HepG2 (cell line): ENCODE measurements at regions not wholly inside any gene's neighbourhood (a gene's known extent, or its start where the extent isn't known, plus 50 kb on each side); places are given as distances from the start of the nearest gene placed in this dataset.

ENCODE experiments used
- ARID3A ChIP-seq: IDR thresholded peaks from 2 replicates; pipeline ENCODE4 v1.6.1; 2012; ENCODE audit warnings: low read depth, low read length, improper control_type of control experiment
- DNMT3B ChIP-seq: conservative IDR thresholded peaks from 2 replicates; pipeline ENCODE4 v1.6.1; 2016; ENCODE audit warnings: missing biosample characterization, control low read depth
- GATAD1 ChIP-seq: IDR thresholded peaks from 2 replicates; pipeline ENCODE4 v1.6.1; 2016; ENCODE audit warnings: missing genetic modification reagents, missing compliant biosample characterization
- HOXA3 ChIP-seq: sonication (generic); formaldehyde crosslinking; IDR thresholded peaks from 2 replicates; pipeline ENCODE4 v1.5.0; 2020; ENCODE audit warnings: missing genetic modification reagents
- MXI1 ChIP-seq: IDR thresholded peaks from 3 replicates; pipeline ENCODE4 v1.6.1; 2012; ENCODE audit warnings: low read depth, low read length, inconsistent platforms, borderline replicate concordance
- MYC ChIP-seq: sonication (generic); formaldehyde crosslinking; IDR thresholded peaks from 2 replicates; pipeline ENCODE4 v1.9.0; 2021; ENCODE audit warnings: missing genetic modification reagents, borderline replicate concordance
- NCOR1 ChIP-seq: fragments of 200-600 bp; sonication (generic); IDR thresholded peaks from 2 replicates; pipeline ENCODE4 v1.7.0; 2017; ENCODE audit warnings: antibody characterized with exemption, low read length, borderline replicate concordance
- NFIC ChIP-seq: IDR thresholded peaks from 2 replicates; pipeline ENCODE4 v1.6.1; 2012; ENCODE audit warnings: mild to moderate bottlenecking, low read length, inconsistent platforms
- NFYC ChIP-seq: IDR thresholded peaks from 2 replicates; pipeline ENCODE4 v1.6.1; 2016; ENCODE audit warnings: missing genetic modification reagents, missing compliant biosample characterization
- PAXIP1 ChIP-seq: sonication (generic); formaldehyde crosslinking; conservative IDR thresholded peaks from 2 replicates; pipeline ENCODE4 v1.4.0; 2020; ENCODE audit warnings: mild to moderate bottlenecking, missing genetic modification reagents, moderate library complexity
- PHF20 ChIP-seq: sonication (generic); formaldehyde crosslinking; IDR thresholded peaks from 2 replicates; pipeline ENCODE4 v1.5.0; 2020; ENCODE audit warnings: mild to moderate bottlenecking, missing genetic modification reagents
- PITX1 ChIP-seq: sonication (generic); formaldehyde crosslinking; IDR thresholded peaks from 2 replicates; pipeline ENCODE4 v1.5.1; 2020; ENCODE audit warnings: mild to moderate bottlenecking, missing genetic modification reagents
- RNF219 ChIP-seq: sonication (generic); formaldehyde crosslinking; IDR thresholded peaks from 2 replicates; pipeline ENCODE4 v1.5.0; 2020; ENCODE audit warnings: mild to moderate bottlenecking, missing genetic modification reagents
- THAP11 ChIP-seq: IDR thresholded peaks from 2 replicates; pipeline ENCODE4 v1.6.1; 2016; ENCODE audit warnings: missing biosample characterization, missing genetic modification reagents
- THAP8 ChIP-seq: sonication (generic); formaldehyde crosslinking; IDR thresholded peaks from 2 replicates; pipeline ENCODE4 v1.5.1; 2020; ENCODE audit warnings: missing genetic modification reagents, mild to moderate bottlenecking, borderline replicate concordance
- ZNF234 ChIP-seq: sonication (generic); formaldehyde crosslinking; conservative IDR thresholded peaks from 2 replicates; pipeline ENCODE4 v1.5.1; 2020; ENCODE audit warnings: mild to moderate bottlenecking, missing genetic modification reagents
- ZNF644 ChIP-seq: IDR thresholded peaks from 2 replicates; pipeline ENCODE4 v1.6.1; 2016; ENCODE audit warnings: low read depth
- ZNF691 ChIP-seq: sonication (generic); formaldehyde crosslinking; IDR thresholded peaks from 2 replicates; pipeline ENCODE4 v1.4.0; 2020; ENCODE audit warnings: missing genetic modification reagents, low read depth, mild to moderate bottlenecking, borderline replicate concordance

GRCh38 chr13:30845297-30846214, 60.5 kb upstream of the MEDAG start (continued):
- TF ChIP-seq NFIC (peak; percentile 61; the same call in 1 of the 2 replicates), HOXA3 (CRISPR knock-in tag) (peak; percentile 55), PITX1 (peak; percentile 71; the same call in 1 of the 2 replicates), RNF219 (no peak), ZNF644 (CRISPR knock-in tag) (peak; percentile 46), ZNF691 (CRISPR knock-in tag) (no peak), MXI1 (peak; percentile 36; the same call in 1 of the 3 replicates), NFYC (CRISPR knock-in tag) (peak; percentile 66), DNMT3B (CRISPR knock-in tag) (no peak), PHF20 (CRISPR knock-in tag) (0 out of 2 replicates have a peak, but pooled peaks have one; percentile 22), MYC (CRISPR knock-in tag) (peak; percentile 84), THAP8 (CRISPR knock-in tag) (no peak), ZNF234 (no peak), GATAD1 (CRISPR knock-in tag) (no peak; the same call in 1 of the 2 replicates), NCOR1 (peak; percentile 57; the same call in 1 of the 2 replicates), ARID3A (no peak), THAP11 (CRISPR knock-in tag) (peak; percentile 44; the same call in 1 of the 2 replicates), PAXIP1 (CRISPR knock-in tag) (peak; percentile 93)
- TF ChIP-seq, all 625 proteins: peak for 148
